IMR-90 (cell line): ENCODE measurements at regions not wholly inside any gene's neighbourhood (a gene's known extent, or its start where the extent isn't known, plus 50 kb on each side); places are given as distances from the start of the nearest gene placed in this dataset.

Experiments
- ATAC-seq: fragments of 200-7000 bp; cut with Tn5 transposase; 2 replicates; pipeline ENCODE4 v1.9.1; 2020; ENCODE audit warnings: low read depth, mild to moderate bottlenecking, moderate library complexity
- BruUV-seq: library from RNA; stranded (reverse); fragments of 400-500 nt; replicated peaks from 2 replicates; lab custom pipeline; 2021; lab: Mats Ljungman, UMichigan
- CTCF ChIA-PET: fragments of 300-600 bp; formaldehyde crosslinking; extraction: SDS; loops from one replicate; lab custom pipeline; 2021; ENCODE audit warnings: antibody characterized with exemption; lab: Yijun Ruan, JAX
- POLR2A ChIA-PET: fragments of 300-600 bp; sonication (Branson Sonifier 250); formaldehyde crosslinking; loops from one replicate; lab custom pipeline; 2022; ENCODE audit warnings: antibody characterized with exemption; ENCODE audit not compliant: unreplicated experiment; lab: Charles Lee
- DNase-seq: peaks from one replicate; pipeline ENCODE4 v3.0.0; 2013
- H2AFZ ChIP-seq: replicated peaks from 2 replicates; pipeline ENCODE3; 2013; ENCODE audit warnings: low read length, mild to moderate bottlenecking; ENCODE audit not compliant: poor library complexity
- H2AK5ac ChIP-seq: 2 replicates; pipeline ENCODE4 v1.6.1; 2013; ENCODE audit warnings: low read depth, low read length, inconsistent platforms
- H2AK9ac ChIP-seq: replicated peaks from 2 replicates; pipeline ENCODE3; 2013; ENCODE audit warnings: mild to moderate bottlenecking, low read depth, low read length, moderate library complexity; ENCODE audit not compliant: poor library complexity
- H2BK120ac ChIP-seq: 2 replicates; pipeline ENCODE4 v1.6.1; 2013; ENCODE audit warnings: low read depth, low read length, inconsistent platforms
- H2BK15ac ChIP-seq: 3 replicates; pipeline ENCODE4 v1.6.1; 2013; ENCODE audit warnings: low read depth, low read length, inconsistent platforms
- H2BK20ac ChIP-seq: 2 replicates; pipeline ENCODE4 v1.6.1; 2013; ENCODE audit warnings: low read depth, mild to moderate bottlenecking, inconsistent platforms, low read length, moderate library complexity
- H2BK5ac ChIP-seq: 2 replicates; pipeline ENCODE4 v1.6.1; 2013; ENCODE audit warnings: mild to moderate bottlenecking, low read depth, low read length, inconsistent platforms; ENCODE audit not compliant: poor library complexity, severe bottlenecking
- H3K14ac ChIP-seq: replicated peaks from 2 replicates; pipeline ENCODE4 v1.6.1; 2013; ENCODE audit warnings: low read depth, low read length, inconsistent platforms
- H3K18ac ChIP-seq: 2 replicates; pipeline ENCODE4 v1.6.1; 2013; ENCODE audit warnings: low read depth, low read length, control low read depth
- H3K23ac ChIP-seq: 2 replicates; pipeline ENCODE4 v1.6.1; 2013; ENCODE audit warnings: low read depth, low read length, inconsistent platforms
- H3K27ac ChIP-seq: 2 replicates; pipeline ENCODE4 v1.5.1; 2013; ENCODE audit warnings: mild to moderate bottlenecking, control low read depth, low read length; ENCODE audit not compliant: insufficient read depth
- H3K27me3 ChIP-seq: 2 replicates; pipeline ENCODE4 v1.6.1; 2013; ENCODE audit warnings: low read length; ENCODE audit not compliant: control insufficient read depth, insufficient read depth
- H3K36me3 ChIP-seq: 2 replicates; pipeline ENCODE4 v1.6.1; 2013; ENCODE audit warnings: low read length, mixed read lengths; ENCODE audit not compliant: control insufficient read depth, insufficient read depth
- H3K4ac ChIP-seq: 2 replicates; pipeline ENCODE4 v1.6.1; 2013; ENCODE audit warnings: low read depth, low read length, inconsistent platforms
- H3K4me1 ChIP-seq: 2 replicates; pipeline ENCODE4 v1.6.1; 2013; ENCODE audit warnings: low read length, mixed read lengths; ENCODE audit not compliant: control insufficient read depth, insufficient read depth
- H3K4me2 ChIP-seq: 2 replicates; pipeline ENCODE4 v1.6.1; 2013; ENCODE audit warnings: low read depth, mild to moderate bottlenecking, control low read depth, low read length, moderate library complexity
- H3K4me3 ChIP-seq: 2 replicates; pipeline ENCODE4 v1.5.1; 2013; ENCODE audit warnings: low read depth, mild to moderate bottlenecking, control low read depth, low read length, moderate library complexity; ENCODE audit not compliant: insufficient read depth
- H3K56ac ChIP-seq: 2 replicates; pipeline ENCODE4 v1.6.1; 2013; ENCODE audit warnings: low read length, inconsistent platforms; ENCODE audit not compliant: insufficient read depth; ENCODE audit errors: extremely low read depth
- H3K79me1 ChIP-seq, 2 experiments: 2 replicates each; pipeline ENCODE4 v1.6.1; 2013; ENCODE audit warnings: low read length in 2 of 2, inconsistent platforms in 1 of 2, low read depth in 1 of 2
- H3K9ac ChIP-seq: 2 replicates; pipeline ENCODE4 v1.6.1; 2013; ENCODE audit warnings: low read depth, low read length, control low read depth
- H3K9me1 ChIP-seq: 2 replicates; pipeline ENCODE4 v1.6.1; 2013; ENCODE audit warnings: low read length, inconsistent platforms; ENCODE audit not compliant: insufficient read depth
- H3K9me3 ChIP-seq: 2 replicates; pipeline ENCODE4 v1.6.1; 2013; ENCODE audit warnings: low read length; ENCODE audit not compliant: control insufficient read depth, insufficient read depth
- H4K20me1 ChIP-seq: 2 replicates; pipeline ENCODE4 v1.6.1; 2013; ENCODE audit warnings: low read length, inconsistent platforms; ENCODE audit not compliant: insufficient read depth
- H4K5ac ChIP-seq: 2 replicates; pipeline ENCODE4 v1.6.1; 2013; ENCODE audit warnings: mild to moderate bottlenecking, low read depth, low read length, control low read depth
- H4K8ac ChIP-seq, 2 experiments: 2 replicates each; pipeline ENCODE4 v1.6.1; 2013; ENCODE audit warnings: low read depth in 2 of 2, low read length in 2 of 2, control low read depth in 1 of 2, inconsistent platforms in 1 of 2
- H4K91ac ChIP-seq: 2 replicates; pipeline ENCODE4 v1.6.1; 2013; ENCODE audit warnings: low read depth, low read length, inconsistent platforms; ENCODE audit not compliant: insufficient read depth
- MAZ ChIP-seq: IDR thresholded peaks from 2 replicates; pipeline ENCODE4 v1.6.1; 2012; ENCODE audit warnings: low read depth, mild to moderate bottlenecking, low read length, improper control_type of control experiment, moderate library complexity, borderline replicate concordance
- POLR2A ChIP-seq: IDR thresholded peaks from 2 replicates; pipeline ENCODE4 v1.6.1; 2012; ENCODE audit warnings: mild to moderate bottlenecking, low read depth, low read length
- RAD21 ChIP-seq: IDR thresholded peaks from 2 replicates; pipeline ENCODE4 v1.6.1; 2012; ENCODE audit warnings: low read length, improper control_type of control experiment
- USF2 ChIP-seq: fragments of 150-350 bp; IDR thresholded peaks from 2 replicates; pipeline ENCODE4 v1.6.1; 2017; ENCODE audit warnings: mild to moderate bottlenecking, antibody characterized with exemption, low read length, low read depth
- WGBS, 2 experiments: methylation state at CpG; one replicate each; pipeline versions ENCODE4 v1.1.5 to v1.1.7; 2013; ENCODE audit warnings: missing lambda C conversion rate in 2 of 2; ENCODE audit not compliant: insufficient read length in 1 of 2; ENCODE audit errors: extremely low coverage in 2 of 2; 5-methylcytosine and 5-hydroxymethylcytosine counted together
- dilution Hi-C: fragments of 300-500 bp; cut with HindIII; formaldehyde crosslinking; loops from one replicate; pipeline ENCODE4 v1.14.3; 2018; ENCODE audit warnings: low sequenced_read_pairs; ENCODE audit not compliant: unreplicated experiment
- in situ Hi-C: fragments of 300-500 bp; cut with MboI; formaldehyde crosslinking; loops from 3 replicates; pipeline ENCODE4 v1.14.3; 2019; ENCODE audit warnings: low sequenced_read_pairs, inconsistent platforms, mixed read lengths
- intact Hi-C: fragments of 100-400 bp; cut with micrococcal nuclease; formaldehyde crosslinking; loops from 2 replicates; pipeline ENCODE4 v1.10.0; 2022

GRCh38 chr12:65609359-65609771 lies 214.9 kb upstream of the HMGA2 start (continued):
- TF ChIP-seq POLR2A, result no peak

- peak overlapping the region; percentile 74 for H2BK5ac ChIP-seq
- intact Hi-C loops (no loop called here), dilution Hi-C loops (no loop called here), in situ Hi-C loops (no loop called here)
- H2AFZ ChIP-seq, result no peak overlapping the region
- DNase-seq (no peak), ATAC-seq (no peak)
- no peak overlapping the region for H3K4me3 ChIP-seq
- H2AK5ac ChIP-seq, result peak overlapping the region; percentile 76; the same call in 1 of the 2 replicates
- H4K8ac ChIP-seq, result peak overlapping the region in 1 of 2 experiments; percentile 64; a peak in 2 of 4 replicates
- no CpG with 5 or more reads among the region's 3 CpGs for WGBS, 2 experiments
- peak overlapping the region; percentile 72; the same call in 1 of the 3 replicates for H2BK15ac ChIP-seq
- no peaks in the 10 kb centered on the region for H3K27me3 ChIP-seq
- no peaks in the 10 kb centered on the region for H4K20me1 ChIP-seq
- peak overlapping the region; percentile 60 for H2BK120ac ChIP-seq
- H3K4ac ChIP-seq, result peak overlapping the region; percentile 78; the same call in 1 of the 2 replicates
- ChIA-PET CTCF (no interaction called here), POLR2A (no interaction called here)
- TF ChIP-seq RAD21 (no peak), USF2 (no peak), POLR2A (no peak), MAZ (no peak)
- H3K27ac ChIP-seq, result no peak overlapping the region
- no TSS peak for BruUV-seq
- no peak overlapping the region for H3K9ac ChIP-seq
- H3K9me1 ChIP-seq, result peaks cover 10% of the 10 kb centered on the region
- H3K79me1 ChIP-seq, result peaks cover 10 to 39% of the 10 kb centered on the region in 2 experiments
- H3K56ac ChIP-seq, result no peak overlapping the region
- peak overlapping the region; percentile 73; the same call in 1 of the 2 replicates for H4K5ac ChIP-seq
- peak overlapping the region; percentile 4; the same call in 1 of the 2 replicates for H3K23ac ChIP-seq
- peak overlapping the region; percentile 64; the same call in 1 of the 2 replicates for H3K18ac ChIP-seq
- peak overlapping the region; percentile 89; the same call in 1 of the 2 replicates for H2BK20ac ChIP-seq
- H3K9me3 ChIP-seq, result peaks cover 4% of the 10 kb centered on the region; the same call in 1 of the 2 replicates
- H3K14ac ChIP-seq, result peak overlapping the region; percentile 78
- peaks cover 23% of the 10 kb centered on the region for H3K4me1 ChIP-seq
- H2AK9ac ChIP-seq, result no peak overlapping the region
- no peaks in the 10 kb centered on the region for H3K36me3 ChIP-seq
- no peak overlapping the region for H3K4me2 ChIP-seq
- H4K91ac ChIP-seq, result peak overlapping the region; percentile 43; the same call in 1 of the 2 replicates
Measured at GRCh38 chr12:65611396-65611795, 212.9 kb upstream of the HMGA2 start.
